GM18870 (cell line): ENCODE measurements at regions not wholly inside any gene's neighbourhood (a gene's known extent, or its start where the extent isn't known, plus 50 kb on each side); places are given as distances from the start of the nearest gene placed in this dataset.
"Not testable (repeated sequence)": the region's sequence is repeated elsewhere in the genome, so short reads cannot be mapped to it uniquely, and the experiment has no call there.

Source experiments
- ATAC-seq: cut with Tn5 transposase; IDR thresholded peaks from one replicate; pipeline ENCODE4 v1.9.1; 2021; ENCODE audit warnings: moderate library complexity; ENCODE audit not compliant: unreplicated experiment

DNA sequence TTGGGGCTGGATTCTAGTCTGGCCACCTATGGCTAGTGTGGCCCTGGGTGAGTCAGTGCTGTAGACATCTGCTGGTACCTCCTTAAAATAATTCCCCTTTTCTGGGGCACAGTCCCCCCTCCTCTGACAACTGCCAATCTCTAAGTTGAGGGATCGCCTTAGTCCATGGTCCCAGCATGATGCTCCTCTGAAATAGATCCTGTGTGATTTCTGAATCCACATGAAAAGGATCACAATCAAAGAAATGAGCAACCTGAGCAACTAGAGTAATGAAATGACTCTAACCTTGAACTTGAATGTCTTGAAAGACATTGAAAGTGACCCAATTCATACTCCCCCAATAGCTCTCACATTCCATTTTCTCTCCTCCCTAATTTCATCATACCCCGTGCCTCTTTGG is 332.5 kb downstream of the VRK1 start:
- no peak for ATAC-seq

DNA sequence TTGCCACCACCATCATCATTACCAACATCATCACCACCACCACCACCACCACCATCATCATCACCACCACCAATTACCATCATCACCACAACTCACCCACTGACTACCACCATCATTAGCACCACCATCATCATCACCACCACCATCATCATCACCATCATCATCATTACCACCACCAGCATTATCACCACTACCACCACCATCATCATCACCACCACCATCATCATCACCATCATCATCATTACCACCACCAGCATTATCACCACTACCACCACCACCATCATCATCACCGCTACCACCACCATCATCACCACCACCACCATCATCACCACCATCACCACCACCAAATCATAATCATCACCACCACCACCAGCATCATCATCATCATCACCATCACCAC is 338.7 kb downstream of the VRK1 start:
- not testable (repeated sequence) for ATAC-seq

DNA sequence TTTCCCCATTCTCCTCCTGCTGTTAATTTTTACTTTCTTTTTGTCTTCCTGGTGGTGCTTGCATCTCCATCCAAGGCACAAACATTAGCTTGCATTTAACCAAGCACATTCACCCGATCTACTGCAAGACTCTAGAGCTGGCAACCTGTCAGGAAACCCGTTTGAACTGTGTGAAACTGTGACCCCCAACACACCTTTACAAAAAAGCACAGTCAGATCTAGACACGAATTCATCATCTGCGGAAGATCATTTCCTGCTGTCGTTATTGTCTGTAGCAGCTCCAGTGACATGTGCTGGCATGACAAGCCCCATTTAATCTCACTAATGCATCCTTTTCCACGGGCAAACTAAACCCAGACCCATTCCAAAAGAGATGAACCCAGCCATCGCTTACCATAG is 340.5 kb downstream of the VRK1 start:
- no peak for ATAC-seq

DNA sequence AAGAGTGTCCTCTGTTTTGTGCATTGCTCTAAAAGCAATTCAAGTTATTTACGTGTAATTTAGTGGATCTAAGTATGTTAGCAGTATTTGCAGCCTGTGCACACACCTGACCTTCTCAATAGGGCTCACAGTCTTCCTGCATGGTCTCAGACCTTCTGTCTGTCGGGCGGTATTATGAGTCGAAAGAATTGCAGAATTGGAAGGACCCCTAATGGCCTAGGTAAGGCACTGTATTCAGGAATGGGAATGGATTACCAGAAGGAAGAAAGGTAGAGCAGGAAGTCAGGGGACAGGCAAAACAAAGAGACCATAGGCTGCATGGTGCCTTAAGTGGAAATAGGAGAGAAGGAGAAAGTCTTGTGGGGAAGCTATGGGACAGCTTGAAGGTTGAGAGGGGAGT is 341.6 kb downstream of the VRK1 start:
- no peak for ATAC-seq

DNA sequence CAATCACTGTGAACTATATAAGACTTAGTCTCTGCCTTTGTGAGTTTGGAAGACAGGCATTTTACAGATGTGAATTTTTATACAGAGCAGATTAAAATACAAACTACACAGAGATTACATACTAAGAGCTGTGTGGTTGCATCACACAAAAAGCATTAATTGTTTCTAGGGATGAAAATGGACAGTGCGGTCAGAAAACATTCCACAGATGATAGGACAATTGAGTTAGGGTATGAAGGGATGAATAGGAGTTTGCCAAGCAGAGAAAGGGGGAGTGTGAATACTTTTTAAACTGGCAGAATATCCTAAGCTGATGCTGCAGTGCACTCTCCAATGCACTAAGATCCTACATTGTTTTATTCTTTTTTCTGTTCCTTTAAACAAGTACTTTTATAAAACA is 345.8 kb downstream of the VRK1 start:
- no peak for ATAC-seq

DNA sequence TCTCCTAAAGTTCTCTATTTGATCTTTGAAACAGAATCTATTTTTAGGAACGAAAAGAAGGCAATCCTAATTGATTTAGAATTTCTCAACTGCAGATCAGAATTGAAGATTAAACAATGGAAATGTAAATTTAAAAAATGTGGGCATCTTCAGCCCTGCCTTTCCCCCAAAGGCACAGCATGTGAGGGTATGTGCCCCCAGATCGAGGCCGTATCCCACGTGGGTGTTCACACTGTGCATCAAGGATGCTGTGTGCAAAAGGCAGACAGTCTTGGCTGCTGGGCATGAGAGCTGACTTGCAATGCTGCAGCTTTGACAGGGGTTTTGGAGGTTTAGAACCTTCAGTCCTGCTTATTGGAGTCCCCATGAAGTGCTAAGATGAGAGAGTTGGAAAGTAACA is 346.3 kb downstream of the VRK1 start:
- no peak for ATAC-seq

DNA sequence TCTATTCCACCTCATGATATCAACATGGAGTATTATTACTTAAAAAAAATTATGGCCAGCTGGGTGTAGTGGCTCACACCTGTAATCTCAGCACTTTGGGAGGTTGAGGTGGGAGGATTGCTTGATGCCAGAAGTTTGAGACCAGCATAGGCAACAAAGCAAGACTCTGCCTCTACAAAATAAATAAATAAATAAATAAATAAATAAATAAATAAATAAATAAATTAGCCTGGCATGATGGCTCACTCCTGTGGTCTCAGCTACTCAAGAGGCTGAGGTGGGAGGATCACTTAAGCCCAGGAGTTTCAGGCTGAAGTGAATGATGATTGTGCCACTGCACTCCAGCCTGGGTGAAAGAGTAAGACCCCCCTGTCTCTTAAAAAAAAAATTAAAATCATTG is 350.8 kb downstream of the VRK1 start:
- ATAC-seq, result not testable (repeated sequence)

DNA sequence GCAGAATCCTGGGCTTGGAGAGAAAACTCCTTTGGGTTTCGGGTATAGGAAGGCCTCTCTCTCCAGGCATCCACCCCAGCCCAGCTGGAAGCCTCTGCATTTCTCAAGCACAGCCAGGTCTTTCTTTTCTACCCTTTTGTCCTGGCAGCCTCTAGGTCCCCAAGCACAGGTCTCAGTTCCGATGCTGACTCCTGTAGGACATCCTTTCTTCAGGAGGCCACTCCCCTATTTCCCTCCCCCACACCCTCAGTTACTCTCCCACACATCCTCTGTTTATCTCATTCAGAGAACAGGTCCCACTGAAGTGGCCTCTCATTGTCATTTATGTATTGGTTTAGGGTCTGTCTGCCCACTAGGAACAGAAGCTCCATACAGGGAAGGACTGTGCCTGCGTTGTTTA is 352.6 kb downstream of the VRK1 start:
- no peak for ATAC-seq

DNA sequence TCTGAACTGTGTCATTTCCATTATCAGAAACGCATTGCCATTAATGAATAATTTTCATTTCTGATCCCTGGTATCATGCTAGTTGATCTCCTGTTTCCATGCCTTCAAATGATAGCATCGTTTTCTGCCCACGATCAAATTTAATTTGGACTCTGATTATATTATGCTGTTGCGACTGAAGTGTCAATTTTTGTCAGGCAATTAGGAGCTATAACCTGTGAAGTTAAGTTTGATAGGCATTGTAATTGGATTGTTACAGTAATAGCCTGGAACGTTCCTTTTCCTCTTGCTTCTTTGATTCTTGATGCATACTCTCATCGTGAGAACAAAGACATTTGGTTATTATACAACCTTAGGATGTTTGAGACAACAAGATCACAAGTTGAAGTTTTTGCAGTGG is 356.3 kb downstream of the VRK1 start:
- no peak for ATAC-seq

DNA sequence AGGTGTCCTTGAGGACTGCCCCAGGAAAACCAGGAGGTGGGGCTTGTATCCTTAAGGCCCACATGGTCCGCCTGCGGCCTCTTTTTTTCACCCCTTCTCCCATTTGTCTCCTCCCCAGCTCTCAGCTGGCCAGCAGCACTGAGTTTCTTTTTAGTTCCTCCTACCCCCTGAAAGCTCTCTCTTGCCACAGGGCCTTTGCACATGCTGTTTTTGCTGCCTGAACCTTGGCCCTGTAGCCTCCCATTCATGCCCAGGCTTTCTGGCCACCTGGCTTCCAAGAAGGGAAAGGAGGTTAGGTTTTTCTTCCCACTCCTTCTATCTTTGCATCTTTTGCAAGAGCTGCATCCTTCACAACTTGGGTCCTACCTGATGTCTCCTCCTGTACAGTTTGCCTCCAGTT is 358.1 kb downstream of the VRK1 start:
- no peak for ATAC-seq

DNA sequence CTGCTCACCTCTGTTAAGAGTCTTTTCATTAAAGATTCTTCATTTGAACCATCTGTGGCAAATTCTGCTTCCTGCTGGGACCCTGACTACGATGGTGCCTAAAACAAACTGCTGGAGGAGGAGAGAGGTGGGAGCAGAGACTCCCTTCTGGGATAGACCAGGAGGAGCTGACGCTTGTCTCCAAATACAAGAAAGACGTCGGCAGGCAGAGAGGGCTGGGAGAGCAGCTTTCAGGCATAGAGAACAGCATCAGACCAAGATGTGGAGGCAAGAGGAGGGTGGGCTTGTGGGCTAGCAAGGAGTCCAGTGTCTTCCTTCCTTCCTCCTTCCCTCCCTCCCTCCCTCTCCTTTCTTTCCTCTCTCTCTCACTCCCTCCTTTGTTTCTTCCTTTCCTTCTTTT is 358.6 kb downstream of the VRK1 start:
- ATAC-seq, result no peak

DNA sequence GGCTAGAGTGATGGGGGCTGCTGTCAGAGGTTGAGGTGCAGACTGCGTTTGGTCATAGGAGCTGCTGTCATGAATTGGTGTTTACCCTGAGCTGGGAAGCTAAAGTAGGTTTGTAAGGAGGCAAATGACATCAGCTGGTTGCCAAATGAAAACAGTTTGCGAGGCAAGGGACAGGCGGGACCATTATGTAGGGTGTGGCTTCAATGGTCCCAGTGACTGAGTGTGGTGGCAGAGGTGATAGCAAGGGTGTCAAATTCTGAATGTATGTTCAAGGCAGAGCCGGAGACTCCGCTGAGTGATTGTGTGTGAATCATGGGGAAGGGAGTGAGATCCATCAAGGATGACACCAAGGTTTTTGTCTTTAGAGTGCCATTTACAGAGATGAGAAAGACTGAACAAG is 359.5 kb downstream of the VRK1 start:
- no peak for ATAC-seq

DNA sequence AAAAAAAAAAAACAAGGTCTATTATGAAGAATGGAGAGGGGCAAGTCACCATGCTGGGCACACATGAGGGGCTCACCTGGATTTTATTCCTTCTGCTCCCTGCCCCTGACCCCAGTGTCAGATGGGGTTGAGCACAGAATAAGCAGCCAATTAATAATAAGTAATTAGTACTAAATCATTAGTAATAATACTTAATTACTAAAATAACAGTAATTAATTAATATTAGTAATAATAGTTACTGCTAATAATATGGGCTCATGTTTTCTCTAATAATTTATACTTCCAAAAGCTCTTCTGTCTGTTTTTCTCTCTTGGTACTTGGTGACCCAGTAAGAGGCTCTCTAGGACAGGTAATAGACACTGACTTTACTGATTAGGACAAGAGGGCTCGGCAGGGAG is 360.9 kb downstream of the VRK1 start:
- ATAC-seq, result no peak

DNA sequence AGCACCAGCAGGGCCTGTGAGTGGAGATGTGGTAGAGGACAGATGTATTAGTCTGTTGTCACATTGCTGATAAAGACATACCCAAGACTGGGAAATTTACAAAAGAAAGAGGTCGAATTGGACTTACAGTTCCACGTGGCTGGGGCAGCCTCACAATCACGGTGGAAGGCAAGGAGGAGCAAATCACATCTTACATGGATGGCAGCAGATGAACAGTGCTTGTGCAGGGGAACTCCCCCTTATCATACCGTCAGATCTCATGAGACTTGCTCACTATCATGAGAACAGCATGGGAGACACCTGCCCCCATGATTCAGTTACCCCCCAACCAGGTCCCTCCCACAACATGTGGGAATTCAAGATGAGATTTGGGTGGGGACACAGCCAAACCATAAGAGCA is 361.9 kb downstream of the VRK1 start:
- no peak for ATAC-seq

DNA sequence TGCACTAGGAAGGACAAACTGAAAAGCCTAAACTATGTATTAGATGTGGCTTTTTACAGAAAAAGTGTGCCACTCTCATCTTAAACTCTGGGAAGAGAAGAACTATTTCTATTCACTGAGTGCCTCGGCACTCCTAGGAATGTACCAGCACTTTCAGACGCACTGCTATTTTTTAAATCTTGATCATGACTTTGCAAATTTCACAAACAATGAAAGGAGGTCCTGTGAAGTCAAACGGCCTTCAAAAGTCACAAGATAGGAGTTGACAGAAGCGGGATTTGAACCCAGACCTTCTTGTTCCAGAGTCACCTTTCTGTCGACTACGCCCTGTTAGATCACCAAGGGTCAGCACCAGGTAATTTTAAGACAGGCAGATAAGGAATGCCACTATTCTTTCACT is 365.4 kb downstream of the VRK1 start:
- ATAC-seq, result no peak

DNA sequence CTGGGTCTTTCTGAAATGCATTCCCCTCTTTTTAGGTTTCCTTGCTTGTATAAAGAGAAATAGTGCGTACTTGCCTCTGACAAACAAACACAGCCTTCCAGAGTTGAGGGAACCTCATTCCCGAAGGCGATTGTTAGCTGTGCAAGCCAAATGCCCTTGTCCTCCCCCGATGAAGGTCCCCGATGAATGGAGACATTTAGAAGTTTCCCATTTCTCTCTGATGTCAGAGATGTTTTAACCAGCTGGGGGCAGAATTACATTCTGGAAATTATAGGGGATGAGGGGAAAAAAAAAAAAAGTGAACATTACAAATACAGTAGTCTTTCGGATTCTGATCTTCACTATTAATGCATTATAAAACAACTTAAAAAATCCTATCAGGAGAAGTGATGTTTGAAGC is 366.8 kb downstream of the VRK1 start:
- ATAC-seq, result no peak

DNA sequence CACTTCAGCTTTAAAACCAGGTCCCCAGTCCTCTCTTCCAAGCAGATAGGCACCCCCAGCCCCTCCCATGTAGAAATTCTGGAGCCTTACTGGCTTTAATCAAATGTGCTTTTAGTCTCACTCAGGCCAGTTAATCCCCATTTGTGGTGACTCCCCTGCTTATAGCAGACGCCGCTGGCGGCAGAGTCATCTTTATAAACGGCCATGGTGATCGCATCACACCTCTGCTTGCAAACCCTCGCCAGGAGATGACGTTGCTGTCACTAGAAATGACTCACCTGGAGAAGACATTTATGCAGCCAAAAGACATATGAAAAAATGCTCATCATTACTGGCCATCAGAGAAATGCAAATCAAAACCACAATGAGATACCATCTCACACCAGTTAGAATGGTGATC is 369.3 kb downstream of the VRK1 start:
- ATAC-seq, result no peak

DNA sequence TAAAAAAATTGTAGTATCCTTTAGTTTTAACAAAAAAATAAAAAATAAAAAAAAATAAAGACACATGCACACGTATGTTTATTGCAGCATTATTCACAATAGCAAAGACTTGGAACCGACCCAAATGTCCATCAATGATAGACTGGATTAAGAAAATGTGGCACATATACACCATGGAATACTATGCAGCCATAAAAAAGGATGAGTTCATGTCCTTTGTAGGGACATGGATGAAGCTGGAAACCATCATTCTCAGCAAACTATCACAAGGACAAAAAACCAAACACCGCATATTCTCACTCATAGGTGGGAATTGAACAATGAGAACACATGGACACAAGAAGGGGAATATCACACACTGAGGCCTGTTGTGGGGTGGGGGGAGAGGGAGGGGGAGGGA is 370.4 kb downstream of the VRK1 start:
- not testable (repeated sequence) for ATAC-seq

DNA sequence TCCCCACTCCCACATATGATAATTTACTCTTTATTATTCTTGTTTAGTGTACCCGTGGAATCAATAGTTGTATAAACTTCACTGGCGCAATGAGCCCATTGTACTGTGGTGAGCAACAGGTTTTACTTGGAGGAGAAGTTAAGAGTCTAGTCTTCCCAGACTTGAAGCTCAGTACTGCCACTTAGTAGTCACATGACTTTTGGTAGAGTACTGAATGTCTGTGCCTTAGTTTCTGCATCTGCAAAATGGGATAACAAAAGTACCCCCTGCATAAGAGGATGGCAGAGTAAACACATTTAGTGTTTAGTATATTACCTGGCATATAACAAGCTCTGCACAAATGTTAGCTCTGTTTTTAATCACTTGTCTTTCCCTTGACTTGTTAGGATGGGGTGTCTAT is 375.5 kb downstream of the VRK1 start:
- ATAC-seq, result no peak

DNA sequence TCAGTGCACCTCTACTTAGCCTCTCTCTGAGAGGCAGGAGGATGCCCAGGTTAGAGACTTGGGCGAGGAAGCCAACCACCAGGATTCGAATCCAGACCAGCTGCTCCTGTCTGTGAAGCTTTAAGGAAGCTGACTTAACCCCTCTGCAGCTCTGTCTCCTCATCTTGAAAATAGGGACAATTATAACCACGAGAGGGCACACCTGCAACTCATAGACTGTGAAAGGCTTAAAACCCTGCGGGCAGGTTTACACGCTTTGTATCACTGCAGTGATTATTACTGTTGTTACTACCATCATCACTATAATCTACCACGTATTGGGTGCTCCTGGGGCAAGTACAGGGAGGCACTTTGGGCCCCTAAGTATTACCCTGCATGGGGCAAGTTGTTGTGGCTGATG is 379.8 kb downstream of the VRK1 start:
- ATAC-seq, result no peak

DNA sequence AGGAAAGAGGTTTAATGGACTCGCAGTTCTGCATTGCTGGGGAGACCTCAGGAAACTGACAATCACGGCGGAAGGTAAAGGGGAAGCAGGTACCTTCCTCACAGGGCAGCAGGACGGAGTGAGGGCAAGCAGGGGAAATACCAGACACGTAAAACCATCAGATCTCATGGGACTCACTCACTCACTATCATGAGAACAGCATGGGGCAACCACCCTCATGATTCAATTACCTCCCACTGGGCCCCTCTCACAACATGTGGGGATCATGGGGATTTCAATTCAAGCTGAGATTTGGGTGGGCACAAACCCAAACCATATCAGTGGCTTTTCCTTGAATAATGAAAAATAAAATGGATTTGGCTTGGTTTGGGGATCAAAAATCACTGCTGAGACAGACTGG is 380.5 kb downstream of the VRK1 start:
- ATAC-seq, result no peak

DNA sequence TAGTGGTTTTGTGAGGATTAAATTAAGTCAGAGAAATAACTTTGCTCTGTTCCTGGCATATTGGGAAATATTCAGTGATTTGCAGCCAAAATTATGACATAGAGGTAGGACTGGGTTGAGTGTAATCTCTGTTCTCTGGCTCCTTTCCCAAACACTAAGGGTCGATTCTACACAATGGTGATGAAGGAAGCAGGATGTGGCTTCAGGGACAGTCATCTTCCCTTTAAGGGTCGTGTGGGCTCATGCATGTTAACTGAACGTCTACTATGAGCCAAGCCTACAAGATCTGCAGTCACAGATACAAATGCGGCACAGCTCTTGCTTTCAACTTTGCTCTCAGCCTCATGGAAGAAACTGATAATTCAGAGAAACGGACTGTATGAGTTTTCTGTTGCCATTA is 381.6 kb downstream of the VRK1 start:
- no peak for ATAC-seq

DNA sequence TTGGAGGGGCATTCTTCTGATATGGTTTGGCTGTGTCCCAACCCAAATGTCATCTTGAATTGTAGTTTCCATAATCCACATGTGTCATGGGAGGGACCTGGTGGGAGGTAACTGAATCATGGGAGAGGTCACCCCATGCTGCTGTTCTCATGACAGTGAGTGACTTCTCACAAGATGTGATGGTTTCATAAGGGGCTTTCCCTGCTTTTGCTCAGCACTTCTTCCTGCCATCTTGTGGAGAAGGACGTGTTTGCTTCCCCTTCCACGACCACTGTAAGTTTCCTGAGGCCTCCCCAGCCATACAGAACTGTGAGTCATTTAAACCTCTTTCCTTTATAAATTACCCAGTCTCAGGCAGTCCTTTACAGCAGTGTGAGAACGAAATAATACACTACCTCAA is 382.4 kb downstream of the VRK1 start:
- no peak for ATAC-seq
